ENCODE measurements at regions not wholly inside any gene's neighbourhood (a gene's known extent, or its start where the extent isn't known, plus 50 kb on each side); places are given as distances from the start of the nearest gene placed in this dataset.
"Not testable (repeated sequence)": the region's sequence is repeated elsewhere in the genome, so short reads cannot be mapped to it uniquely, and the experiment has no call there.

DNA sequence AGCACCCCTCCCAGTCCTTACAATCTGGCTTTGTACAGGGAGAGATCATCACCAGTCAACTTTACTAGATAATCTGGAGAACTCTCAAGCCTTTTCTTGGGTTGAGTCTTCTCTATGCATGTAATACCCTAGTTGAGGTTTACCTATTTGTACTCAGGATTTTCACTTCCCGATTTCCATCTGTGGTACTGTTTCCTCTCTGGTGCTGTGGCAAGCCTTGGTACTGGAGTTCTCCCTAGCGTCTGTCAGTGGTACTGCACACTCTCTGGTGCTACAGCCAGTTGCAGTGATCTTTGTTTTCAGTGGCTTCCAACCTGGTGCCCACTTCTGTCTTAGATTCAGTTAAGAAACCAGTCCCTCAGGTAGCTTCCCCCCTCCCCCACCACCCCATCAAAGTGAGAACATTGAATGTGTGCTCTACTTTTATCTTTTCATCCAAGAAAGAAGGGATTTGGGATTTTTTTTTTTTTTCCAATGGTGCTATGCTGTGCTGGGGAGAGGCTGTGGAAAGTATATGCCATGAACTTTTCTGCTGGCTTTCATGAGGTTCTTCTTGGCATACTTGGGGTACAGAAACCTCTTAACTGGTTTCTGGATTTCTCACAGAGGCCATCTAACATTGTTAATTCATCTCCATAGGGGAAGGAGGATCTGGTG, 69.4 kb upstream of the EVL start:
- peak; percentile 72 for DNase-seq (ENCODE audit: low read depth)

DNA sequence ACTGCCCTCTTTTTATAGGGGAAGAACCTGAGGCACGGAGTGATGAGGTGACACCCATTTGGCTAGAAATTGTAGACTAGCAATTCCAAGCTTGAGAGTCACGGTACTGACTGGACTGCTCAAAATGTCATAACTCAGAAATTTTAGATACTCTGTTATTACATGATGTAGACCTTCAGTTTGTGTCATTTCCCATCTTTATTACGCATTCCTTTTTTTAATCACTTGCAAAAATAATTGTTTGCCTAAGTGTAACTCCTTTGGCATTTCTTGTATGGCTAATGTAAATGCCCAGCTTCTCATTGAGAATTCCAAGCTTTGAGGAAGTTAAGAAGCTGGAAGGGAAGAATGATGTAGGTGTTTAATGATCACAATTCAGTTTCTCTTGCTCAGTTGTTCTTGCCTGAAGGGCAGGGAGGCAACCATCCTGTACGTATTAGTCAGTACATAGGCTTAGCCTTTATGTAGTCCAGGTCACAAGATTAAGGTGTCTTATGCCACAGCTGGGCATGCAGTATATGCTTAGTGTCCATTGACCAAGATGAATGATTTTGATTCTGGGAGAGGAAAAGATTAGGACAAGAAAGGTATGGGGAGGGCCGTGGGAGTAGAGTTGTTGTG, 68.2 kb upstream of the EVL start:
- no peak for DNase-seq (ENCODE audit: low read depth)

DNA sequence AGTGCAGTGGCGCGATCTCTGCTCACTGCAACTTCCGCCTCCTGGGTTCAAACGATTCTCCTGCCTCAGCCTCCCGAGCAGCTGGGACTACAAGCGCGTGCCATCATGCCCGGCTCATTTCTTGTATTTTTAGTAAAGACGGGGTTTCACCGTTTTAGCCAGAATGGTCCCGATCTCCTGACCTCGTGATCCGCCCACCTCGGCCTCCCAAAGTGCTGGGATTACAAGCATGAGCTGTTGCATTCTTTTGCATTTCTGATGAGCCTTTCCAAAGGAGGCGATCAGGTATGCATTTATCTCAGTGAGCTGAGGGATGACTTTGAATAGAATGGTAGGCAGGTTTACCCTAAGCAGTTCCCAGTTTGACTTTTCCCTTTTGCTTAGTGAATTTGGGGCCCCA, 64.8 kb upstream of the EVL start:
- DNase-seq (ENCODE audit: low read depth), result not testable (repeated sequence)

DNA sequence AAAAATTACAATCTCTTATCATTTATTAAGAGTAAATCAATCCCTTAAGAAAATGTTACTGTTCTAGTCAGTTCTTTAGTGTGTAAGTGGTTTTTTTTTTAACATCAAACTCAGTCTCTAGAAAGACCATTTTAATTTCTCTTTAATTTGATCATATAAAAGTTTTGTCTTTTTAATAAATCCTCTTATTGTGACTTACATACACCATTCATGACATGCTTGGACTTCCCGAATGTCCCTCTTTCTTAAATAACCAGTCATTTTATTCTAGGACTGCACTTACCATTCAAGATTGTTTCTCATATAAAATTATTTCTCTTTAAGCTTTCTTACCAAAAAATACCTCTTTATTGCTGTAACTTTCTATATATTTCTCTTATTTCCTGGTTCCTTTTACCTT, 60.8 kb upstream of the EVL start:
- no peak for DNase-seq (ENCODE audit: low read depth)

DNA sequence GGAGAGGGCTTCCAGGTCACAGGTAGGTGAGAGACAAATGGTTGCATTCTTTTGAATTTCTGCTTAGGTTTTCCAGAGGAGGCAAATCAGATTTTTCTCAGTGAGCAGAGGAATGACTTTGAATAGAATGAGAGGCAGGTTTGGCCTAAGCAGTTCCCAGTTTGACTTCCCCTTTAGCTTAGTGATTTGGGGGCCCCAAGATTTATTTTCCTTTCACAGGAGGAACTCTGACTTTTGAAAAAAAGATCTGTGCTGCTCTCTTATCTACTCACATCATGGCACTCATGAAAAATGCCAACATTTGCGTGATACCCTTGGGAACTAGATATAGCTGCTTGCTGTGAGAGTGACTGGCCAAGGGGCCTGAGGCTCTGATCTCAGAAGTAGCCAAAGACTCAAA, 58.0 kb upstream of the EVL start:
- DNase-seq (ENCODE audit: low read depth), result no peak

DNA sequence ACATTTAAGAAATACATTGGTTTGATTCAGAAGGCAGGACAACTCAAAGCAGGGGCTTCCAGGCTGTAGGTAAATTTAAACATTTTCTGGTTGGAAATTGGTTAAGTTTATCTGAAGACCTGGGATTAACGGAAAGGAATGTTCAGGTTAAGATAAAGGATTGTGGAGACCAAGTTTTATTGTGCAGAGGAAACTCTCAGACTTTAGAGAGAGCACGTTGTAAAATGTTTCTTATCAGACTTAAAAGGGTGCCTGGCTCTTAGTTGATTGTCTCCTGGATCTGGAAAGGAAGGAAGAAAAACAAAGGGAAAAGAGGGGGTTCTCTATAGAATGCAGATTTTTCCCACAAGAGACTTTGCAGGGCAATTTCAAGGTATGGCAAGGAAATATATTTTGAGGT, 55.4 kb upstream of the EVL start:
- DNase-seq (ENCODE audit: low read depth), result not testable (repeated sequence)

DNA sequence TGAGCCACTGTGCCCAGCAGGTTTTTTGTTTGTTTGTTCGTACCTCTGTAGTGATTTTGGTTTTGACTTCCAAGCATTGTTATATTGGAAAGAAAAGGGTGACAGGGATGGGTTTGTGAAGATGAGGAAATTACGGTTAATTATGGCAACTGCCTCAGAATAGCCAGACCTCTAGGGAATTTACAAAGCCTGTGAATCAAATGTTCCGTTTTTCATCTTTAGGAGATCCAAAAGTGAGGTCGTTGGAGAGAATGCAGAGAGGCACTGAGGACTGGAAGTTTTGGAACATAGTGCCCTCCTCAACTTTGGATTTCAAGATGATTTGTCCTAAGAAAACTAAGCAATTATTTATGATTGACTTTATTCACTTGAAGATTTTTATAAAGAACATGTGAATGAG, 54.5 kb upstream of the EVL start:
- DNase-seq (ENCODE audit: low read depth), result no peak

DNA sequence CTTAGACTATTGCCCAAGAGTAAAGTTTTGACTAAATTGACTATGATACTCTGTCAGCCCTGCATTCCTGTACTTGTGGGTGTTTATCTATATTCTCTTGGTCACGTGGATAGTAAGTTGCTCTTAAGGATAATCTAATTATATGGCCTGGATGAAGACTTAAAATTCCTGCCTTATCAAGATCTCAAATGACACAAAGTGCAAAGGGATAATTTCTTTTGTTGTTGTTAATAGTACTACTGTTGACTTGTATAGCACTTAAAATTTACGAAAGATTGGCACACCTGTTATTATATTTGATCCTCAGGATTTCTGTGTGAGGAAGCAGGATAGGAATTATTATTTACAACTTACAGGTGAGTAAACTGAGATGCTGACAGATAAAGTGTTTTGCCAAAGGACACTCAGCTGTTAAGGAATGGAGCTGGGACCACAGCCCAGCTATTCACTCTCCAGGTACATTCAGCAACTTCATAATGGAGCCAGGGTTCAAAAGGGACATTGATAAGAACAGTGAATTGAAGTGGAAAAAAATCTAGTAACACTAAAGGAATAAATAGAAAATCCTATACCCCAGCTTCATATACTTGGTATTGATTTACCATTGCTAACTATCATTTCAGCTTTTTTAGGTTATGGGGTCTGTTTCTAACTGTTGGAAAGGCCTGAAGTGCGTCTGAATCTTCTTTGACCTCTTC, 53.4 kb upstream of the EVL start:
- no peak for DNase-seq (ENCODE audit: low read depth)

DNA sequence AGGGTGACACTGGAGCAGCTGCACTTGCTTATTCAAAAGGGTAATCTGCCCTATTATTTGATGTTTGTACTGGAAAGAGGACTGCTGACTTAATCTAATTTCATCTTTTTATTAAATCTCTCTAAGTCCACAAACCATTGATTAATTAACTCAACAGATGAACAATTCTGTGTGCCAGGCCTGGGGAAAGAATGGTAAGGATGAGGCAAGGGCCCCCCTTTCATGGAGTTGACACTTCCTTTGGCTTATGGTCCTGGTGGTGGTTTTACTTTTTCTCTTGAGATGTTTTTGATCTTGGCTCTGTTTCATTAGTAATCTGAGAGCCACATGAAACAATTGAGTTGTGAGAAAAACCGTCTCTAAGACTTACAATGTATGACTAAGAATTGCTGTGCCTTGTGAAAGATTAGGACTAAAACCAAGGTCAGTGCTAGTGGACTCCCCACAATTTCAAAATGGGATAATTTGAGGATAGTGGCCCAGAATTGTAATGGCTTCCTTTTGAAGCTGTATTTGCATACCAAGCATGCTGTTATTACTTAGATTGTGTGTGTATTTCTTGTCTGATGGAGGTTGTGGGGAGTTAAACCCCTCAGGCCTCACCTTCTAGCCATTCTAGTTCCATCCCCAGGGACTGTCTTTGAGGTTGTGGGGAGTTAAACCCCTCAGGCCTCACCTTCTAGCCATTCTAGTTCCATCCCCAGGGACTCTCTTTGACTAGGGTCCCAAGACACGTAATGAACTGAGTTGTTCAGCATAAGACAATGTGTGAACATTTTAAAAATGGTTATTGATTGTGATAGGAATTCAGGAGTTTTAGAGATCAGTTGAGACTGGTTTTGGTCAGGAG, 52.5 kb upstream of the EVL start:
- DNase-seq (ENCODE audit: low read depth), result no peak

DNA sequence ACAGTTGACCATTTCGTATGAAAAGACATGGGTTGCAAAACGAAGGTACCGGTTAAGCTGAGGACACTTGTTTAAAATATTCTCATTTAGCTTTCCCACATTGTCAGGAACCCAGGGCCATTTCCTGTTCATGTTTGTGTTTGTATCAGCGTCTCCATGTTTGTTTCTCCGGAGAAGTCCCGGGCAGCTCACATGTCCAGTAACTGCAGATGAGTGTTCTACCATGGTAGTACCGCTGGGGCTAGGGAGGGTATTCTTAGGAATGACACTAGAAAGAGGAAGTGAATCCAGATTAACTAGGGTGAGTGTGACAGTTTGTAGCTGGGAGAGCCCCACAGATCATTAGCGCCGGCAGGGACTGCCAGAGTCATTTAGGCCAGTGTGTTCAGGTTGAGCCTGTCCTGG, 50.0 kb upstream of the EVL start:
- no peak for DNase-seq (ENCODE audit: low read depth)
